ENCODE measurements at regions not wholly inside any gene's neighbourhood (a gene's known extent, or its start where the extent isn't known, plus 50 kb on each side); places are given as distances from the start of the nearest gene placed in this dataset.
"Not testable (repeated sequence)": the region's sequence is repeated elsewhere in the genome, so short reads cannot be mapped to it uniquely, and the experiment has no call there.

GRCh38 chr9:40768646-40769198 lies 359.8 kb downstream of the FOXD4L6 start:
- not testable (repeated sequence) for H3K27me3 ChIP-seq; H3K36me3 ChIP-seq; H3K4me1 ChIP-seq; ATAC-seq (ENCODE audit: low FRiP score in 2 of 2); H3K27ac ChIP-seq; H3K4me3 ChIP-seq; H3K9me3 ChIP-seq
- peak in 1 of 2 donors; percentile 73 for DNase-seq
- 100% methylated on average over 5 of the region's 20 CpGs; no CpG with 5 or more reads in 1 of the 2 donors for WGBS, 2 donors

GRCh38 chr9:40768178-40768577 lies 360.3 kb downstream of the FOXD4L6 start:
- not testable (repeated sequence) for H3K36me3 ChIP-seq; H3K27ac ChIP-seq; H3K9me3 ChIP-seq; H3K27me3 ChIP-seq; H3K4me3 ChIP-seq; H3K4me1 ChIP-seq; ATAC-seq (ENCODE audit: low FRiP score in 2 of 2)
- peak in 1 of 2 donors; percentile 80 for DNase-seq
- WGBS, 2 donors: 72% methylated on average over 9 of the region's 25 CpGs; no CpG with 5 or more reads in 1 of the 2 donors

GRCh38 chr9:40754957-40755356 lies 373.5 kb downstream of the FOXD4L6 start:
- ATAC-seq (ENCODE audit: low FRiP score in 2 of 2); H3K4me3 ChIP-seq; H3K9me3 ChIP-seq; H3K27me3 ChIP-seq; H3K27ac ChIP-seq; H3K4me1 ChIP-seq; H3K36me3 ChIP-seq; DNase-seq: not testable (repeated sequence)
- WGBS, 2 donors: 67 to 68% methylated on average over 1 of the region's 2 CpGs

DNA sequence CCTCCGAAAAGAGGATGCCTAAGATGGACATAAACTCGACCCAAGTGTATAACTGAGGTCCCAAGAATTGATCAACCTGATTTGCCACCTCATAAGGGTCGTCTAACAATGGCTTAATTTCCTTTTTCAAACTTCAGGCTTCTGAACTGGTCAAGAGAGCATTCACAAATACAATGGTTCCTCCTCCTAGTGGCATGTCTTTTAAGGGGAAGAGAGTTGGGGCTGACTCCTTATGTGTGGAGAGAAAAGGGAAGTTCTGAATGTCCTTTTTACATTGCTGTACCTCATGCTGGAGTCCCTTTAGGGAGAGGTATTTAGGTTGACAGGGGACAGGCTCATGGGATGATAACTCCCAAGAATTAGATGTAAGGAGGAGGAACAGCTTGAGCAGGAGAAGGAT lies 375.2 kb downstream of the FOXD4L6 start:
- H3K4me3 ChIP-seq: not testable (repeated sequence)

DNA sequence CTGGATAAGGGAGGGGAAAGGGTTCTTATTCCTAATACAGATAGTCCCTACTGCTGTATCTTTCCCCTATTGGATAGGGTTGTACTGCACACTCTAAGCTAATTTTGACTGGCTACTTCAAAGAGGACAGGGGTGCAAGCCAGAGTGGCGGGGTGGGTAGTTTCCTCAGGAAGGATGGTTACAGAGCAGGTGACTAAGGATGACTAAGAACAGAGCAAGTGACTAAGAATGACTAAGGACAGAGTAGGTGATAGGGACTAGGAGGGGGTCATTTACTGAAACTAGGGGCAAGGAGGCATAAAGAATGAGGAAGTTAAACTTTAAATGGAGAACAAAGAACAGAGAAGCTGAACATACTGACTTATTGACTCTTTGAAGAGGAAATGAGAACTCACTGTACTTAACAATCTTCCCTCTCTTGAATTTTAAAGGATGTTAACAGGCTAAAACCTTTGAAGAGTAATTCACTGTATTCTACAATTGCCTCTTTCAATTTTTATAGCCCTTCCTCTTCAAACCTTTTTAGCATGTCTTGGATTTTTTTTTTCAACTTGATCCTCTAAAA lies 381.5 kb downstream of the FOXD4L6 start:
- not testable (repeated sequence) for DNase-seq; H3K4me3 ChIP-seq; H3K27me3 ChIP-seq; H3K27ac ChIP-seq; H3K9me3 ChIP-seq; H3K36me3 ChIP-seq; H3K4me1 ChIP-seq; ATAC-seq (ENCODE audit: low FRiP score in 2 of 2)
- no CpG with 5 or more reads among the region's 1 CpG for WGBS, 2 donors

More for the DNA sequence above, 375.2 kb downstream of the FOXD4L6 start:
- 48% methylated on average over 3 of the region's 3 CpGs; no CpG with 5 or more reads in 1 of the 2 donors for WGBS, 2 donors
- not testable (repeated sequence) for DNase-seq; ATAC-seq (ENCODE audit: low FRiP score in 2 of 2); H3K27ac ChIP-seq; H3K9me3 ChIP-seq; H3K4me1 ChIP-seq; H3K36me3 ChIP-seq; H3K27me3 ChIP-seq

Small RNA genes lying in the stretch of these regions (small RNA-seq; reads per million reads assigned to genes)
- gene RNU6-156P: 0 reads per million in 4 donors

All from upper lobe of left lung (tissue), 6 donors.